GM12891 (cell line): ENCODE measurements at regions not wholly inside any gene's neighbourhood (a gene's known extent, or its start where the extent isn't known, plus 50 kb on each side); places are given as distances from the start of the nearest gene placed in this dataset.

ENCODE experiments used
- PAX5 ChIP-seq: IDR thresholded peaks from 2 replicates; pipeline ENCODE4 v1.6.1; 2011; ENCODE audit warnings: low read length, moderate library complexity, mild to moderate bottlenecking; ENCODE audit not compliant: insufficient read depth, severe bottlenecking
- POLR2A ChIP-seq: IDR thresholded peaks from 2 replicates; pipeline ENCODE4 v1.6.1; 2011; ENCODE audit warnings: low read depth, low read length, control low read depth
- POLR2AphosphoS5 ChIP-seq: IDR thresholded peaks from 2 replicates; pipeline ENCODE4 v1.6.1; 2011; ENCODE audit warnings: low read depth, low read length, control low read depth
- POU2F2 ChIP-seq: IDR thresholded peaks from 2 replicates; pipeline ENCODE4 v1.6.1; 2011; ENCODE audit warnings: low read depth, mild to moderate bottlenecking, control low read depth, low read length, moderate library complexity
- SPI1 ChIP-seq: IDR thresholded peaks from 2 replicates; pipeline ENCODE4 v1.6.1; 2011; ENCODE audit warnings: low read depth, low read length, control low read depth
- TAF1 ChIP-seq: IDR thresholded peaks from 2 replicates; pipeline ENCODE4 v1.6.1; 2011; ENCODE audit warnings: low read depth, low read length, control low read depth

DNA sequence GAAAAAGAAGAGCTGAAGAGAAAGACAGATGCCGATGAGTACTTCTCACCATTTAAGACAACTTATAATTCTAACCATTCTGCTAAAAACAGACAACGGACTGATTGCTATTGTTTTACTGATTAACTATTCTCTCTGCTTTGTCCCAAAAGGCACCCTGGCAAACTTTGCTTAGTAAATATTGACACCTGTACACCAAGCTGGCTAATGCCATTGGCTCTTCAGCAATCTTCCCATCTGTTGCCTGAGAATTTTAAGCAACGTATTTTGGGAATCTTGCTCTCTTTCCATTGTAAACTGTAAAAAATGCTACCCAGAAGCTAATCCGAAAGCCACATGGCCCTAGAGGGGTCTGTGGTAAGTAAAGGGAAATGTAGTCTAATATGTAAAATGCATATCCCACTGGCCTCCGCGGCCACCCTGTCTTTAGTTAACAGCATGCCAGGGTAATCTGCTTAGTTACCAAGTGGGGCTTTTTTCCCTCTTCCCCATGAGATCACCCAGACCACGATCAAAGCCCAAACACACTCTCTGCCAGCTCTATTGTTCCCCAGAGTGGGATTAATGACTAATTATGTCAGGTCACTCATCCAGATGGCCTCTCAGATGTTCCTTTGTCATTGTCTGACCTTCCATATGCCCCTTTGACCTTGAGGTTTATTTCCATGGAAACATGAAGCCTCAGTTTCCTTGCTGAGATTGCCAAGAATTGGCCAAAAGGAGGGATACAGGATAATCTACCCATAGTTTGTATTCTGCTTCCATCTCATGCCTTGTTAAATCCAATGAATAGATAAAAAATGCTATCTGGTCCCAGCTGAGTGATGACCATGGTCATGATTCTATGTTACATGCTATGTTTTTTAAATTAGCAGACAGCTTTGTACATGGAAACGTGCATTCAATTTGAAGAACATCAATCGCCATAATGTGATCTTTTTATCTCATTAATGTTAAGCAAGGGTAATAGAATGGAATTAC lies 216.4 kb upstream of the MCHR2 start:
- TF ChIP-seq POLR2A: no peak
- TF ChIP-seq TAF1: no peak
- TF ChIP-seq POLR2AphosphoS5: no peak
- no peak for TF ChIP-seq POU2F2
- TF ChIP-seq SPI1: no peak
- no peak for TF ChIP-seq PAX5
